ENCODE measurements at regions not wholly inside any gene's neighbourhood (a gene's known extent, or its start where the extent isn't known, plus 50 kb on each side); places are given as distances from the start of the nearest gene placed in this dataset.
"Not testable (repeated sequence)": the region's sequence is repeated elsewhere in the genome, so short reads cannot be mapped to it uniquely, and the experiment has no call there.

GRCh38 chr3:20669184-20669583, 483.2 kb upstream of the SGO1 start:
- DNase-seq: no peak
- H3K4me3 ChIP-seq (ENCODE audit: insufficient read depth, low read depth, low read length): no peak overlapping the region
- H3K27me3 ChIP-seq (ENCODE audit: control insufficient read depth, insufficient read depth, low read length): no peaks in the 10 kb centered on the region
- no peaks in the 10 kb centered on the region for H3K36me3 ChIP-seq (replicated peaks; ENCODE audit: control insufficient read depth, insufficient read depth, low read length)

- no peak overlapping the region for H3K4me3 ChIP-seq (ENCODE audit: insufficient read depth, low read depth, low read length)
- no peaks in the 10 kb centered on the region for H3K27me3 ChIP-seq (ENCODE audit: control insufficient read depth, insufficient read depth, low read length)
- H3K36me3 ChIP-seq (replicated peaks; ENCODE audit: control insufficient read depth, insufficient read depth, low read length): no peaks in the 10 kb centered on the region
- peak; percentile 56 for DNase-seq
Observed at GRCh38 chr3:20668411-20668810, 482.4 kb upstream of the SGO1 start.

- Histone ChIP-seq H3K4me3 (ENCODE audit: insufficient read depth, low read depth, low read length) (no peak overlapping the region), H3K27me3 (ENCODE audit: control insufficient read depth, insufficient read depth, low read length) (no peaks in the 10 kb centered on the region), H3K36me3 (replicated peaks; ENCODE audit: control insufficient read depth, insufficient read depth, low read length) (no peaks in the 10 kb centered on the region)
- no peak for DNase-seq
Observed at GRCh38 chr3:20666091-20666490, 480.1 kb upstream of the SGO1 start.

- Histone ChIP-seq H3K27me3 (ENCODE audit: control insufficient read depth, insufficient read depth, low read length) (no peaks in the 10 kb centered on the region), H3K36me3 (replicated peaks; ENCODE audit: control insufficient read depth, insufficient read depth, low read length) (no peaks in the 10 kb centered on the region), H3K4me3 (ENCODE audit: insufficient read depth, low read depth, low read length) (no peak overlapping the region)
- DNase-seq: no peak
Observed at GRCh38 chr3:20658491-20658890, 472.5 kb upstream of the SGO1 start.

- Histone ChIP-seq H3K4me3 (ENCODE audit: insufficient read depth, low read depth, low read length) (no peak overlapping the region), H3K36me3 (replicated peaks; ENCODE audit: control insufficient read depth, insufficient read depth, low read length) (no peaks in the 10 kb centered on the region), H3K27me3 (ENCODE audit: control insufficient read depth, insufficient read depth, low read length) (no peaks in the 10 kb centered on the region)
- no peak for DNase-seq
Observed at GRCh38 chr3:20657560-20657959, 471.6 kb upstream of the SGO1 start.

- DNase-seq: no peak
- H3K4me3 ChIP-seq (ENCODE audit: insufficient read depth, low read depth, low read length): no peak overlapping the region
- H3K27me3 ChIP-seq (ENCODE audit: control insufficient read depth, insufficient read depth, low read length): no peaks in the 10 kb centered on the region
- no peaks in the 10 kb centered on the region for H3K36me3 ChIP-seq (replicated peaks; ENCODE audit: control insufficient read depth, insufficient read depth, low read length)
Observed at GRCh38 chr3:20652231-20652986, 466.4 kb upstream of the SGO1 start.

- no peak for DNase-seq
- Histone ChIP-seq H3K4me3 (ENCODE audit: insufficient read depth, low read depth, low read length) (no peak overlapping the region), H3K27me3 (ENCODE audit: control insufficient read depth, insufficient read depth, low read length) (no peaks in the 10 kb centered on the region), H3K36me3 (replicated peaks; ENCODE audit: control insufficient read depth, insufficient read depth, low read length) (no peaks in the 10 kb centered on the region)
Observed at GRCh38 chr3:20648921-20649381, 462.9 kb upstream of the SGO1 start.

GRCh38 chr3:20648294-20648693, 462.3 kb upstream of the SGO1 start:
- no peak for DNase-seq
- H3K27me3 ChIP-seq (ENCODE audit: control insufficient read depth, insufficient read depth, low read length): no peaks in the 10 kb centered on the region

GRCh38 chr3:20646425-20646824, 460.4 kb upstream of the SGO1 start:
- no peak for DNase-seq
- Histone ChIP-seq H3K4me3 (ENCODE audit: insufficient read depth, low read depth, low read length) (no peak overlapping the region), H3K27me3 (ENCODE audit: control insufficient read depth, insufficient read depth, low read length) (no peaks in the 10 kb centered on the region), H3K36me3 (replicated peaks; ENCODE audit: control insufficient read depth, insufficient read depth, low read length) (no peaks in the 10 kb centered on the region)

More at GRCh38 chr3:20648294-20648693, 462.3 kb upstream of the SGO1 start:
- no peaks in the 10 kb centered on the region for H3K36me3 ChIP-seq (replicated peaks; ENCODE audit: control insufficient read depth, insufficient read depth, low read length)
- H3K4me3 ChIP-seq (ENCODE audit: insufficient read depth, low read depth, low read length): no peak overlapping the region

- DNase-seq: no peak
- no peaks in the 10 kb centered on the region for H3K36me3 ChIP-seq (replicated peaks; ENCODE audit: control insufficient read depth, insufficient read depth, low read length)
- H3K4me3 ChIP-seq (ENCODE audit: insufficient read depth, low read depth, low read length): no peak overlapping the region
- H3K27me3 ChIP-seq (ENCODE audit: control insufficient read depth, insufficient read depth, low read length): no peaks in the 10 kb centered on the region
Observed at GRCh38 chr3:20645340-20645739, 459.3 kb upstream of the SGO1 start.

- DNase-seq: no peak
- no peak overlapping the region for H3K4me3 ChIP-seq (ENCODE audit: insufficient read depth, low read depth, low read length)
Observed at GRCh38 chr3:20637729-20638128, 451.7 kb upstream of the SGO1 start.

GRCh38 chr3:20622304-20622703, 436.3 kb upstream of the SGO1 start:
- DNase-seq: no peak
- Histone ChIP-seq H3K4me3 (ENCODE audit: insufficient read depth, low read depth, low read length) (no peak overlapping the region), H3K27me3 (ENCODE audit: control insufficient read depth, insufficient read depth, low read length) (no peaks in the 10 kb centered on the region), H3K36me3 (replicated peaks; ENCODE audit: control insufficient read depth, insufficient read depth, low read length) (no peaks in the 10 kb centered on the region)

More at GRCh38 chr3:20637729-20638128, 451.7 kb upstream of the SGO1 start:
- H3K36me3 ChIP-seq (replicated peaks; ENCODE audit: control insufficient read depth, insufficient read depth, low read length): no peaks in the 10 kb centered on the region
- no peaks in the 10 kb centered on the region for H3K27me3 ChIP-seq (ENCODE audit: control insufficient read depth, insufficient read depth, low read length)

- not testable (repeated sequence) for H3K36me3 ChIP-seq (replicated peaks; ENCODE audit: control insufficient read depth, insufficient read depth, low read length); H3K4me3 ChIP-seq (ENCODE audit: insufficient read depth, low read depth, low read length); DNase-seq; H3K27me3 ChIP-seq (ENCODE audit: control insufficient read depth, insufficient read depth, low read length)
Observed at GRCh38 chr3:20618621-20619020, 432.6 kb upstream of the SGO1 start.

GRCh38 chr3:20618181-20618580, 432.2 kb upstream of the SGO1 start:
- not testable (repeated sequence) for H3K27me3 ChIP-seq (ENCODE audit: control insufficient read depth, insufficient read depth, low read length); H3K36me3 ChIP-seq (replicated peaks; ENCODE audit: control insufficient read depth, insufficient read depth, low read length); DNase-seq; H3K4me3 ChIP-seq (ENCODE audit: insufficient read depth, low read depth, low read length)

GRCh38 chr3:20615982-20616381, 430.0 kb upstream of the SGO1 start:
- DNase-seq; H3K27me3 ChIP-seq (ENCODE audit: control insufficient read depth, insufficient read depth, low read length): not testable (repeated sequence)

More at GRCh38 chr3:20615982-20616381, 430.0 kb upstream of the SGO1 start:
- H3K36me3 ChIP-seq (replicated peaks; ENCODE audit: control insufficient read depth, insufficient read depth, low read length); H3K4me3 ChIP-seq (ENCODE audit: insufficient read depth, low read depth, low read length): not testable (repeated sequence)

All from H7 (cell line).